HT-29 (cell line): ENCODE measurements at regions not wholly inside any gene's neighbourhood (a gene's known extent, or its start where the extent isn't known, plus 50 kb on each side); places are given as distances from the start of the nearest gene placed in this dataset.
A peak's percentile ranks its signal among the peaks of the same experiment; 100 is the strongest.
"Not testable (repeated sequence)": the region's sequence is repeated elsewhere in the genome, so short reads cannot be mapped to it uniquely, and the experiment has no call there.

Source experiments
- DNase-seq: peaks from one replicate; pipeline ENCODE4 v3.0.0-alpha.2; 2015; ENCODE audit warnings: low spot score

DNA sequence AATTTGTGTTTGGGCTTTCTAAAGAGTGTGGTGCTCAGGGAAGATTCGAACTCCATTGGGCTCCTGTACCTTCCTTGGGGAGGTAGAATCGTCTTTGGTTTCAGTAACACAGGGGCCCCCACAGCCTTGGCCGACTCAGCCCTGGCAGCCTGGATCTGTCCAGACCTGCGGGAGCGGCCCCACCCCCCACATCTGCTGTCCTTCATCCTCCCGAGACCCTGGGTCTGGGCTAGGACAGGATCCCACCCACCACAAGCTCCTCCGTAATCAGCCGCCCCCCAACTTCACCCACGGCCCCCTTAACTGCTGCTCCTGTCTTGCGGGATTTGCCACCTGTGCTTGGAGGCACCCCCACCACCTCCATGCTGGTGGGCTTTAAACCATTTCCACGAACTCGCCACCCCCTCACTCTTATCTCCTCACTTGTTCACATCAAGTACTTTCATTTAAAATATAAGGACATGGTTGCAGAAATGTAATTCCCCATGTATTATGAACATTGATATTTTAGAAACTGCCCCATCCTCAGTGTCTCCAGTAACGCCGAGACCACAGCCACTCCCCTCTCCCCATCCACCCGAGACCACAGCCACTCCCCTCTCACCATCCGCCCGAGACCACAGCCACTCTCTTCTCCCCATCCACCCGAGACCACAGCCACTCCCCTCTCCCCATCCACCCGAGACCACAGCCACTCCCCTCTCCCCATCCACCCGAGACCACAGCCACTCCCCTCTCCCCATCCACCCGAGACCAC lies 84.7 kb upstream of the SFSWAP start:
- DNase-seq: not testable (repeated sequence)

DNA sequence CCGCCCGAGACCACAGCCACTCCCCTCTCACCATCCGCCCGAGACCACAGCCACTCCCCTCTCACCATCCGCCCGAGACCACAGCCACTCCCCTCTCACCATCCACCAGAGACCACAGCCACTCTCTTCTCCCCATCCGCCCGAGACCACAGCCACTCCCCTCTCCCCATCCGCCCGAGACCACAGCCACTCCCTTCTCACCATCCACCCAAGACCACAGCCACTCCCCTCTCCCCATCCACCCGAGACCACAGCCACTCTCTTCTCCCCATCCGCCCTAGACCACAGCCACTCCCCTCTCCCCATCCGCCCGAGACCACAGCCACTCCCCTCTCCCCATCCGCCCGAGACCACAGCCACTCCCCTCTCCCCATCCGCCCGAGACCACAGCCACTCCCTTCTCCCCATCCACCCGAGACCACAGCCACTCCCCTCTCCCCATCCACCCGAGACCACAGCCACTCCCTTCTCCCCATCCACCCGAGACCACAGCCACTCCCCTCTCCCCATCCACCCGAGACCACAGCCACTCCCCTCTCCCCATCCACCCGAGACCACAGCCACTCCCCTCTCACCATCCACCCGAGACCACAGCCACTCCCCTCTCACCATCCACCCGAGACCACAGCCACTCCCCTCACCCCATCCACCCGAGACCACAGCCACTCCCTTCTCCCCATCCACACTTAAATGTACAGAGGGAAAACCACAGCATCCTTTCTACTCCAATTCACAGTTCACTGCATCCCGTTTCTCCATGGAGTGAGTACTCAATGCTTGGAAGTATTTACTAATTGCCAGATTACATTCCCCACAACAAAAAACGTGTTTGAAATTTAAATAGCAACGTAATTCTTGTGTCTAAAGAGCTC lies 83.5 kb upstream of the SFSWAP start:
- not testable (repeated sequence) for DNase-seq

DNA sequence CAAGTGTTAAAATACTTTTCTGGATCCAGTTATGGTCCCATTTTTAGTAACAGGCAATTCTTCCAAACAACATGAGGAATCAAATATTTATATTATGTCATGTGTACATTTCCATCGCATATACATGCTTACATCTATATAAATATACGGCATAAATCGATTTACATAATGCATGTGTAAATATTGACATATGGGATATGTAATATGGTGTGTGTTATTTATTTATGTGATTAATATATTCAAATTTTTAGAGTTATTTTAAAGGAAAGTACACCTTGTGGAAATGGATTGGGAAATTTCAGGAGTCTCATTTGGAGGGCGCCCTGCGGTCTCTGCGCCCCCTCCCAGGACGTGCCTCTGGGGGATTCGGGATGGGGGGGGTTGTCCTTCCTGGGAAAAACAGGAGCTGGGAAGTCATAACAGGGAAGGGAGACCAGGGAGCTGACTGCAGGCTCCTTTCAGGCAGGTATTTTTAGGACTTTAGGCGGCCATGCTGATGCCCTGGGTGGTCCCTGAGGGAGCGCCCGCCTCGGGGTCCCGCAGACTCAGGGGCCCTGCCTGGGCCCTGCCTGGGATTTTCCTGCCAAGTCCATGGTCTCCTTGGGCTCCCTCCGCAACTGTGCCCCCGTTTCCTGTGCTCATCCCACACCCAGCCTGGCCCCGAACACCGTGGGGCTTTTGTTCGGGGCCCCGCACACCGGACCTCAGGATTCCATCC lies 82.7 kb upstream of the SFSWAP start:
- no peak for DNase-seq

DNA sequence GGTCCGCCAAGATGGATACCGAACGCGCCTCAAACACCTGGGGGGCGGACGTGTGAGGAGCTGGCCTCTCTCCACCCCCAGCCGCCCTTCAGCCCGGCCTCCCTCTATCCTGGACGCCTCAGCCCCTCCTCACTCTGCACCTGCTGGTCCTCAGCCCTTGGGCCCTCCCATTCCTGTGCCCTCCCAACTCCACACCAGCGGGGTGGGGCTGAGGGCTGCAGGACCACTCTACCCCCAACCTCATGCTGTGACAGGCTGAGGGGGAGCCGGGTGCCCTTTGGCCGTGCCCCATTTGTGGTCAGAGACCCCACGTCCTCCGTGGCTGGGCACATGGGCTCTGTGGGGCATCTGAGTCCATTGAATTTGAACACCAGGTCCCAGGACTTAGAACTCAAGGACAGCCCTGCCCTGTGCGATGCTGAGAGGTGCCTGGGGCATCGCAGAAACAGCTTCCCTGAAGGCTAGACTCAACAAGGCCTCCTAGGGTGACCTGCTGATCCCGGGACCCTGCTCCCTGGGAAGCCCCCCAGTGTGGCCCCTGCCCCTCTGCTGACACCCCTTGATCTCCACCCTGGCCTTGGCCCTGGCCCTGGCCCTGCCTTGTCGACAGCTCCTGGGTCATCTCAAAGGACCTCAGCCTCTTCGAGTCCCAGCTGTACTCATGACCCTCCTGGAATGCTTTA lies 82.0 kb upstream of the SFSWAP start:
- DNase-seq: no peak

DNA sequence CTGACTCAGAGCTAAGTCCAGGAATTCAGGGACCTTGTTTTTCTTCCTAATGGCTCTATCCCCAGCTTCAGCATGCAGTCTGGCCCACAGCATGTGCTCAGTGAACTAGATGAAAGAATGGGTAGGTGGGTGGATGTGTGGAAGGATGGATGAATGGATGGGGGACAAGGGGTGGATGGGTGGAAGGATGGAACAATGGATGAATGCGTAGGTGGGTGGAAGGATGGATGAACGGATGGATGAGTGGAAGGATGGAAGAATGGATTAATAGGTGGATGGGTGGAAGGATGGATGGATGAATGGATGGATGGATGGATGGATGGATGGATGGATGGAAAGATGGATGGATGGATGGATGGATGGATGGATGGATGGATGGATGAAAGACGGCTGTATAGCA lies 79.7 kb upstream of the SFSWAP start:
- no peak for DNase-seq

DNA sequence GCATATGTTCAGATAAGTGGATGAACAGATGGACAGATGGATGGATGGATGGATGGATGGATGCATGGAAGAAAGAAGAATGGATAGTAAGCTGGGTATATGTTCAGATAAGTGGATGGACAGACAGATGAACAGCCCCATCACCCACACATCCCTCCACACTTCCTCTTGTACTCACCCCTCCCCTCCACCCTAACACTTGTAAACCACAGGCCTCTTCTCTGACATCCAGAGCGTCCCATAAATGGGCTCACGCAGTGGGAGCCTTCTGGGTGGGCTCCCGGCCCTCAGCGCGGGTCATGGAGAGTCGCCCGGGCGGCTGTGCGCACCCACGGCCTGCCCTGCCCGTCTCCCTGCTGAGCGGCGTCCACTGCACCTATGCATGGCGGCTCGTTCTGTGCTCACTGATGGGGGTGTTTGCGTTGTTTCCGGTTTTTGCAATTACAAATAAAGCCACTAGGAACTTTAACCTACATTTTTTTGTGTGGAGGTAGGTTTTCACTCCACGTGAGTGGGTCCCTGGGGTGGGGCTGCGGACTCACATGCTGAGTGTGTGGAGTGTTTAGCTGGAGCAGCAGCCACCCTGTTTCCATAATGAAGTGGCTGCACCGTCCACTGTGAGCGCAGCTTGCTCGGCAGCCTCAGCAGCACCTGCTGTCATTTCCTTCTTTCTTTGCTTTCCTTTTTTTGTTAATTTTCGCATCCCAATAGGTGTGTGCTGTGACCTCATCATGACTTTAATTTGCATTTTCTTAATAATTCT lies 78.8 kb upstream of the SFSWAP start:
- not testable (repeated sequence) for DNase-seq

DNA sequence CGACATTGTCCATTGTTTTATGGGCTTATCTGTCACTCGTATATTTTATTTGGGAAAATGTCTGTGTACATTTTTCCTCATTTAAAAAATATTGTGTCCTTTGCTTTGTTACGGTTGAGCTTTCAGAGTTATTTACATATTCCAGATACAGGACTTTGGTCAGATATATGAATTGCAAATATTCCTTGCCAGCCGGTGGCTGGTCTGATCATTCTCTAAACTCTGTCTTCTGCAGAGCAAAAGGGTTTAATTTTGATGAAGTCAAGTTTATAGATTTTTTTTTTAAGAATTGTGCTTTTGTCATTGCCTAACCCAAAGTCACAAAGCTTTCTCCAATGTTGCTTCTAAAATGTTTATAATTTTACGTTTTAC lies 78.3 kb upstream of the SFSWAP start:
- DNase-seq: not testable (repeated sequence)

DNA sequence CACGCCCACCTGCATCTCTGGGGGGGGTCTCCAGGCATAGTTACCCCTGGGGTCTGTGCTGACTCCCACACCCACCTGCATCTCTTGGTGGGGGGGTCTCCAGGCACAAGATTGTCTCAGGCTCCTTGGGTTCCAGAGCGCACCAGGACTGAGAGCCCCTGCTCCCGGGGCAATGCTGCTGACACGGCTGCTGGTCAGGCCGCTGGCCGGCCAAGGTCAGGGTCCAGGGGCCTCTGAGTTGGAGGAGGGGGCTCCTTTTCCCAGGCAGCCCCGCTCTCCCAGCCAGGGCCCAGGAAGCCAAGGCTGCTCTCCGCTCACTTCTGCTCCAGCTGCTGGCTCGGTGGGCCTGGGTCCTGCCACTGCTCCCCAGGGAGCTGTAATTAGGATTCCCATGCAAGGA lies 77.3 kb upstream of the SFSWAP start:
- DNase-seq: not testable (repeated sequence)

DNA sequence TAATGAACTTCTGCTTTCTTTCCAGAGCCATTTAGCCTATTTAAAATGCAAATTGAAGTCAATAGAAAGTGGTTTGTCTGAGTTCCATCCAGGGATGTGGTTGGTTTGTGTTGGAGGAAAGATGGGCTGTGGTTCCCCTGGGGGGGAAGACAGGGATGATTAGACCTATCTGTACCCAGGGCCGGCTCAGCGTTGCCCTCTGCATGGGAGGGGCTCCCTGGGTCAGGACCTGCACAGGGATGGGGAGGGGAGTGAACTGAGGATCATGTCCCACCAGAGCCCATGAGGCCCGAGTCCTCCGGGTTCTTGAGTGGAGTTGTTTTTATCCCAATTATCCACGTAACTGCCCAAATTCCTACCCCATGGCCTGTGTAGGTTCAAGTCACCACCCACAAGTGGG lies 76.9 kb upstream of the SFSWAP start:
- DNase-seq: no peak

DNA sequence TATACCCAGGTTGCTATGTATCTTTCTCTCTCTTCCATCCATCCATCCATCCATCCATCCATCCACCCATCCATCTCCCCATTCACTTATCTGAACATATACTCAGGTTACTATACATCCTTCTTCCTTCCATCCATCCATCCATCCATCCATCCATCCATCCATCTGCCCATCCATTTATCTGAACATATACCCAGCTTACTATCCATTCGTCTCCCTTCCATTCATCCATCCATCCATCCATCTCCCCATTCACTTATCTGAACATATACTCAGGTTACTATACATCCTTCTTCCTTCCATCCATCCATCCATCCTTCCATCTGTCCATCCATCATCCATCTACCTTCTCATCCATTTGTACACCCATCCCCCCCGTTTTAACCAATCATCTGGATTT lies 75.9 kb upstream of the SFSWAP start:
- not testable (repeated sequence) for DNase-seq

DNA sequence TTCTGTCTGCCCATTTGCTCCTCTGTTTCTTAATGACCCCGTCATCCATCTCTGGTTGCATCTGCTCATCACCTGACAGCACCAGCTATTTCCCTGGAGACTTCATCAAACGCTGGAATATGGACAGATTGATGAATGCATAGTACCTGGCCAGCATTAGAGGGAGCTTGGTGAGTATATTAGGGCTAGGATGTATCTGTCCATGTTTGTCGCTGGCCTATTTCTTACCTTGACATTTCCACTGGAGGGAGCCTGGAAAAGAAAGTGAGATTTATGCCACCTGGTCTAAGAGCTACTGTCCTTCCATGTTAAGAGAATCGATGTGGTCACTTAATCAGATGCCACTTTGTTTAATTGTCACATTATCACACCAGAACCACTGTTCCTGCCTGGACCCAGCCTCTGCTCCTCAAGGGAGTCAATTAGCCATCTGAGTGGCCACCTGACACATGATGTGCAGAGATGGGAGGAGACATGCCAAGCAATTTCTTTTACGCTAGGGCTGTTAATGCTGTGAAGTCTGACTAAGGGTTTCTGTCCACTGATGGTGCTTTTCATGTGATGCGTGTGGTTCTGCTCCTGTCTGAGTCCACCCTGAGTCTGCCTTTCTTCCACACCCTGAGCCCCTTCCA lies 75.3 kb upstream of the SFSWAP start:
- no peak for DNase-seq

DNA sequence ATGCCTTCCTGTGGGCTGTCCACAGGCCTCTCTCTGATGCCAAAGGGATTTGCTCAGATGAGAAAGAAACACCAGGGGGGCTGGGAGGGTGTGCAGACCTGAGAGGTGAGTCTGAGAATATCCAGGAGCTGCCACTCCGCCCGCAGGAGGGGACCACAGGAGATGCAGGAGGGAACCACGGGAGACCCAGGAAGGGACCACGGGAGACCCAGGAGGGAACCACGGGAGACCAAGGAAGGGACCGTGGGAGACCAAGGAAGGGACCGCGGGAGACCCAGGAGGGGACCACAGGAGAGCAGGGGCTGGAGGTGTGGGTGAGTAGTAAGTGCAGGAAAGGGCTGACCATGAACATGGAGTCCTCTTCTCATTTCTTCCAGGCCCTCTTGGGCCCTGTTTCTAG lies 74.6 kb upstream of the SFSWAP start:
- no peak for DNase-seq

DNA sequence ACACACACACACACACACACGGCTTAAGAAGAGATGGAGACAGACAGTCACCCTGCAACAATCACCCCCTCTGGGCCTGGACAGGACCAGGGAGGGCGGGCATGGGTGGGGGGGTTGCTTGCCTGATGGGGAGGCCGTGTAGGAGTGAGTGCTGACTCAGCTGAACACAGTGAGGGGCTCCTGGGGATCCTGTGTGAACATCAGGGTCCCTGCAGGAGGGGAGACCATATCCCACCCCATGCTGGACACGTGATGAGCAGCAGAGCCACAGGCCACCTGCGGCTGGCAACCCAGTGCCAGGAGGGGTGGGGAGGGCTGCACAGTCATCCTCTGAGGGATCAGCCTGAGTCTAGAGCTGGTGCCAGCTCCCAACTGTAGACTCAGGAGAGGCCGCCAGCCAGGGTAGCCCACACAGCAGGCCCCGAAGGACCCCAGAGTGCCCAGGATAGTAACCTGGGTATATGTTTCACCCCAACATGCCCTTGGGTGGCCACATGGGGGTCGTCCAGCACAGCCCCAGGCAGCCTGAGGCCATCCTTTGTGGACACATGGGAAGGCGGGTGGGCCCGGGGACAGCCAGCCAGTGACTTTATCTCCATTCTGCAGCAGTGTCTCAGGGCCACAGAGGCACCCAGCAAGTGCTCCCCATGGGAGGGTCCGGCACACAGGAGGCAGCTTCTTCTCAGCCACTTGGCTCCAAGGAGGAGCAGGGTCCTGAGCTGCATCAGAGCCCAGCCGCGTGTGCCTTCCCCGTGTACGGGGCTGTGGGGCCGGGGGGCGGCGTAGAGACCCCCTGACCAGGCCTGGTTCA lies 73.7 kb upstream of the SFSWAP start:
- DNase-seq: no peak

DNA sequence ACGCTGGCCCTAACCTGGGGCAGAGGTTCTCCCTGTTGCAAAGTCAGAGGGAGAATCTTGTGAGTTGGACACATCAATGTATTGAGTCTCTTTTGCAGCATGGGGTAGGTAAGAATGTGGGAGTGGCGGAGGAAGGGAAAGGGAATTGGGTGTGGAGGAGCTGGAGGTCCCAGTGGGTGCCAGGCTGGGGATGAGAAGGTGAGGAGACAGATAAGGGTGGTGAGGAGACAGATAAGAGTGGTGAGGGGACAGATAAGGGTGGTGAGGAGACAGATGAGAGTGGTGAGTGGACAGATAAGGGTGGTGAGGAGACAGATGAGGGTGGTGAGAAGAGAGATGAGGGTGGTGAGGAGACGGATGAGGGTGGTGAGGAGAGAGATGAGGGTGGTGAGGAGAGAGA lies 72.9 kb upstream of the SFSWAP start:
- no peak for DNase-seq

DNA sequence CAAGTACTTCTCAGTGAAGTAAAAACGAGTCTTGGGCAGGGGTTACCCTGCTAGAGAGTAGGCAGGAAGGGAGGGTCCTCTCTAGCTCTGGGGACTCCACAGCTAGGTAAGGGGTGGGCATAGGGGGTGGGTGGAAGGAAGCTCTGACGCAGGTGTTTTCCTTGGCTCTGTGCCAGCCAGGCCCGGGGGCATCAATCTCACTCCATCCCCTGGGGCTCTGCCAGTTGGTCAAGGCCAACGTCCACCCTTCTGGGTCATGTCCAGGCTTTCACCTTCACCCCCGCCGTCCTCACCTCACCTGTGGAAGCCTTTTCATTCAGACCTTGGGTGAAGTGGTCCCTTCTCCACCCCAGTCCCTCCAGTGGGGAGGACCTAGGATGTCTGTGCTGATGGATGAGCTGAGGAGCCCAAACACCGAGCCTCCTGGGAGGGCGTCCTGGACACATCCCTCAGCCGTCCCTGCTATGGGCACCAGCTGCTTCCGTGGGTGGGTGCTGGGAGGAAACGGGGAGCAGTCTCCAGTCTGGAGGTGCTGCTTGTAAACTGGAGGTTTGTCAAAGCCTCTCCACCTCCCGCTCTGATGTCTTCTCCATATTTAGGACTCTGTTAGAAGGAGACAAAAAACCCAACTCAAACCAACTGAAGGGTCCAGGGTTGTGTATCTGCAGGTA lies 71.5 kb upstream of the SFSWAP start:
- no peak for DNase-seq

DNA sequence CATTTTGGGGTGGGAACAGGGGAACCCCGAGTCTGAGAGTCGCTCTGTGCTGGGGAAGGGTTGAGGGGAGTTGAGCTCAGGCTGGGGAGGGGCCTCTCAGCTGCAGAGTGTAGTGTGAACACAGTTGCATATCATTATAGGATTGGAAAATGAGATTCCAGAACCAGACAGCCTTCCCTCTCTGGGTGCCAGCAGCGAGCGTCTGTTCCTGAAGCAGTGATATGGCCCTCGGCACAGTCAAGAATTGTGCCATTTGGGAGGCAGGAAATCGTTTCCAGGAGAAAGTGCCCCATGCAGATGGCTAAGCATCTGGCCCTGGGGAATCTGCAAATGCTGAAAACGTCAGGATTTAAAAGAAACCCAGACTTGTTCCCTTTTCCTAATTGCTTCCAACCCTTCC lies 70.4 kb upstream of the SFSWAP start:
- no peak for DNase-seq

DNA sequence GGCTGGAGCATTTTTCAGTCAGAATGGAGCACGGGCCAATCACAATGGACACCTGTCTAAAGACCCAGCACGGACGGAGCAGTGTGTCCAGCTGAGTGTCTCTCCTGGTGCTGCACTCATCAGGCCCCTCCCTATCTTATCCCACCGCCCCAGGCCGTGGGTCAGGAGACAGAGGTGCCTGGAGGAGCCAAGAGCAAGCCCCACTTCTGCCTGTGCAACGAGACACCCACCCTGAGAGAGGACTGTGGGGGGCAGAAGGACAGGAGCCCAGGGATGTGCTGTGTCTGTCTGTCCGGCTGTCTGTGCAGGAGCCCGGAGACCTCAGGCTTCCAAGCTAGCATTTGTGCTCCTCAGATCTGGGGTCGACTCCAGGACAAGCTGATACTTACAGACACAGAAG lies 69.6 kb upstream of the SFSWAP start:
- DNase-seq: no peak

DNA sequence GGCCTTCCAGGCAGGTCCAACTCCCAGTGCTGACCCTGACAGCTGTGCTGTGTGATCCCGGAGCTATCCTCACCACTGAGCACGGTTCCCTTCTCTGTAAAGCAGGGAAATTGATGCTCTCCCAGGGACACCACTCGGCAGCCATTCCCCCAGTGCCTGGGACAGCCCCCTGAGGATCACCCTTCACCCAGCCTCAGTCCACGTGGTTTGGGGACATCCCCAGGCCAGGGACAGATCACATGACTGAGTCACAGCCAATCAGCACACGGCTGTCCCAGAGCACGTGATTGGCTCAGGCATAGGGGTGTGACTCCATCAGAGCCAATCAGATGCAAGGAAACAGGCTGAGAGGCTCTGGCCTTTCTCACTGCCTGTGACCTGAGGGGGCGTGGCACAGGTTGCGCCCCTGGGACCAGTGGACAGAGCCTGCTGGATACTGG lies 68.8 kb upstream of the SFSWAP start:
- DNase-seq: peak; percentile 8

DNA sequence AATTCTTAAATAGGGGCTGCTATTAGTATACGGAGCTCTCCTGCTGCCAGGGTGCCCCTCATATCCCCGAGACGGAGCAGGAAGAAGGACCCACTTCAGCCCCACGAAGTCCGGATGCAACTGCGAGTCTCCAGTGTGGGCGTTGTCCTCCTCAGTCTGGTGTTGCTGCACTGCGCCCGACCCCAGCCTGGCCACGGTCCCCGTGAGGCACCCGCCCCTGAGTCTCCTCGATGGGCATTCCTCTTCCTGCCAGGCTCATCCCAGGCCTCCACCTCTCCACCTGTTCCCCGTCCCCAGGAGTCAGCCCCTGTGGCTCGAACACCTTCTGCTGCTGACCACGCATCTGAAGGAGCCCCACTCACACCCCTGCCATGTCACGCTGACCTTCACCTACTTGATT lies 68.1 kb upstream of the SFSWAP start:
- DNase-seq: no peak
